GM10266 (cell line): ENCODE measurements at regions not wholly inside any gene's neighbourhood (a gene's known extent, or its start where the extent isn't known, plus 50 kb on each side); places are given as distances from the start of the nearest gene placed in this dataset.
"Not testable (repeated sequence)": the region's sequence is repeated elsewhere in the genome, so short reads cannot be mapped to it uniquely, and the experiment has no call there.

ENCODE experiments used
- DNase-seq: peaks from one replicate; pipeline ENCODE4 v3.0.0; 2012; ENCODE audit errors: extremely low spot score
- TF ChIP-seq, protein P1 (sequence below): IDR thresholded peaks from 2 replicates; pipeline ENCODE4 v1.5.1; 2012; ENCODE audit warnings: mild to moderate bottlenecking, low read depth; ENCODE audit not compliant: control insufficient read depth, insufficient read depth; ENCODE audit errors: missing control alignments

- DNase-seq = no peak
- TF ChIP-seq, protein P1, sequence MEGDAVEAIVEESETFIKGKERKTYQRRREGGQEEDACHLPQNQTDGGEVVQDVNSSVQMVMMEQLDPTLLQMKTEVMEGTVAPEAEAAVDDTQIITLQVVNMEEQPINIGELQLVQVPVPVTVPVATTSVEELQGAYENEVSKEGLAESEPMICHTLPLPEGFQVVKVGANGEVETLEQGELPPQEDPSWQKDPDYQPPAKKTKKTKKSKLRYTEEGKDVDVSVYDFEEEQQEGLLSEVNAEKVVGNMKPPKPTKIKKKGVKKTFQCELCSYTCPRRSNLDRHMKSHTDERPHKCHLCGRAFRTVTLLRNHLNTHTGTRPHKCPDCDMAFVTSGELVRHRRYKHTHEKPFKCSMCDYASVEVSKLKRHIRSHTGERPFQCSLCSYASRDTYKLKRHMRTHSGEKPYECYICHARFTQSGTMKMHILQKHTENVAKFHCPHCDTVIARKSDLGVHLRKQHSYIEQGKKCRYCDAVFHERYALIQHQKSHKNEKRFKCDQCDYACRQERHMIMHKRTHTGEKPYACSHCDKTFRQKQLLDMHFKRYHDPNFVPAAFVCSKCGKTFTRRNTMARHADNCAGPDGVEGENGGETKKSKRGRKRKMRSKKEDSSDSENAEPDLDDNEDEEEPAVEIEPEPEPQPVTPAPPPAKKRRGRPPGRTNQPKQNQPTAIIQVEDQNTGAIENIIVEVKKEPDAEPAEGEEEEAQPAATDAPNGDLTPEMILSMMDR = no peak
Observed at GRCh38 chr3:159032311-159032710, 230.5 kb downstream of the MFSD1 start.

DNA sequence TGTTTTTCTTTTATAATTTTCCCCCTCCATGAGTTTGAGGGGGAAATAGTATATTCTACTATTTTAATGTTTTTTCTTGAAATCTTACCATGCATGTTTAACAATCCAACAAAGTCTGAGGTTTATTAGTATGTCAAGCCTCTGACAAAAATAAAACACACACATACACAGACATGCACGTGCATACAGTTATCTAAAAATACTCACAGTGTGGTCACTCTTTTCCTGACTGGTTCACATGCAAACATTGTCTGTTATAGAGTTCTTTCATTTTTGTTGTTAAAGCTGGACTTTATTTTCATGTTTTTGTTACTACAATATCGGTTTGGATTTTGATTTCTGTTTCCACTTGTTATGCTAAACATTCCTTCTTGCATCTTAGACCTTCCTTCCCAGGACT lies 236.6 kb downstream of the MFSD1 start:
- TF ChIP-seq, protein P1 = no peak
- DNase-seq = no peak

GRCh38 chr3:159039286-159039685 lies 237.4 kb downstream of the MFSD1 start:
- TF ChIP-seq, protein P1 = no peak
- DNase-seq = no peak

DNA sequence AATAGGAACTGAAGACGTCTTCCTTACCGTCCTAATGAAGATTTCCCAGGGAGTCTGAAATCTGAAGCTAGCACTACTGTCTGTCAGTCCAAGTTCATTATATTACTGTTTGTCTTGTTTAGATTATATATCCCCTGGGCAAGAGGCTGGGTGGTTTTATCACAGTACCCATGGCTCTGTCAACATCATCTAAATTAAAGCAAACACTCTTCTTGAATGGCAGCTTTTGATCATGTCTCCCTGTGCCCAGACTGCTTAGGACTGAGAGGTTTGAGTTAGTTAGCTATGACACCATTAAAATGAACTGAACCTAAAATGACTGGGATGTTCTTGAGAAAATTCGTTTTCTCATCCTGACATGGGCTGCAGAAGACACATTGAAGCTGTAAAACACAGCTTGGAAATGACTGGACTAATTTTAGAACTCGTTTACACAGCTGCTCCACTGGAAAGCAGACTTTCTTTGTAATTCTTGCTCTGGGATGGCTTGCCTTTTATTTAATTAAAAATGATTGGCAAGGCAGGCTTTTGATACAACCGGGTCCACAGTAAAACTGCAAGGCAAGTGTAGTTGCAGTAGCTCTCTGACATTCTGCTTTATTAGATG lies 243.5 kb downstream of the MFSD1 start:
- no peak for DNase-seq
- TF ChIP-seq, protein P1 = no peak

GRCh38 chr3:159047361-159047760 lies 245.5 kb downstream of the MFSD1 start:
- TF ChIP-seq, protein P1 = no peak
- no peak for DNase-seq

DNA sequence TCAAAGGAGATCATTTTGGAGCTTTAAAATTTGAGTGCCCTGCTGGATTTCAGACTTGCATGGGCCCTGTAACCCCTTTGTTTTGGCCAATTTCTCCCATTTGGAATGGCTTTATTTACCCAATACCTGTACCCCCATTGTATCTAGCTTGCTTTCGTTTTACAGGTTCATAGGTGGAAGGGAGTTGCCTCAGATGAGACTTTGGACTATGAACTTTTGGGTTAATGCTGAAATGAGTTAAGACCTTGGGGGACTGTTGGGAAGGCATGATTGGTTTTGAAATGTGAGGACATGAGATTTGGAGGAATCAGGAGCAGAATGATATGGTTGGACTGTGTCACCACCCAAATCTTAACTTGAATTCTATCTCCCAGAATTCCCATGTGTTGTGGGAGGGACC lies 250.6 kb downstream of the MFSD1 start:
- DNase-seq = not testable (repeated sequence)

DNA sequence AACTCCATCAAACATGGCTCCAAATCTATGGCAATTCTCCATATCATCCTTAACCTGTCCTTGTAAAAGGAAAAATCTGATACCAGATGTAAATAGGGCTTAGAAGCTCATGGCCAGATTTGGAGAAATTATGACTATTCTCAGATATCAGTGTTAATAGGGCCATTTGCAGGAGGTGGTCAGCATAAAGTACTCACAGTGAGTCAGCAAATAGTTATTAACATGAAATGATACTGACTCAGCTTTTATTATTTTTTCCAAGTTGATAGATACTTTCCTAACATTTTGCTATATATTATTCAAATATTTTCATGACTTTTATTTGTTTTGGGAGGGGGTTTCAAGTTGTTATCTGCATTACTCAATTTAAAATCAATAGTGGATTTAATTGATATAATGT lies 255.8 kb downstream of the MFSD1 start:
- no peak for DNase-seq
- TF ChIP-seq, protein P1 = no peak

DNA sequence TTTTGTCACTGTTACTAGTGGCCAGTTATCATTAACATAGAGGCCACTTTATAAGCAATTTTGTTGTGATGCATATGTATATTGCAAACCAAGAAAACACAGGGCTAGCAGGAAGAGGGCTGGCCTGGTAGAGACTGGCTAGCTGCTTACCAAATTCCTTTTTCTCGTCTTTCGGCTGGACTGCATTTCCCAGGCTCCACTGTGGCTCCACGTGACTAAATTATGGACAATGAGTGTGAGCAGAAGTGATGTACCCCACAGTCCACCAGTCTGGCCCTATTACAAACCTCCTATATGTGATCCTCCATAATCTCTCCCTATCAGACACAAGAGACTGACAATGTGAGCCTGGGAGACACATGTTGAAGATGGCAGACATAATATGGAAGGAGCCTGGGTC lies 257.0 kb downstream of the MFSD1 start:
- DNase-seq = no peak
- TF ChIP-seq, protein P1 = no peak
